SKM-1 (cell line): ENCODE measurements at regions not wholly inside any gene's neighbourhood (a gene's known extent, or its start where the extent isn't known, plus 50 kb on each side); places are given as distances from the start of the nearest gene placed in this dataset.

Source experiments
- DNase-seq: peaks from one replicate; lab custom pipeline; 2025; ENCODE audit not compliant: unreplicated experiment; lab: John Stamatoyannopoulos, UW

- no peak for DNase-seq
Observed at GRCh38 chr18:76255070-76255683, 239.9 kb downstream of the ZNF516 start.

GRCh38 chr18:76252880-76253279, 242.2 kb downstream of the ZNF516 start:
- peak; percentile 9 for DNase-seq

GRCh38 chr18:76252139-76252538, 242.9 kb downstream of the ZNF516 start:
- no peak for DNase-seq

- DNase-seq = no peak
Observed at GRCh38 chr18:76251691-76252090, 243.4 kb downstream of the ZNF516 start.

- DNase-seq = no peak
Observed at GRCh38 chr18:76246590-76246989, 248.5 kb downstream of the ZNF516 start.

- no peak for DNase-seq
Observed at GRCh38 chr18:76234676-76235060, 260.4 kb downstream of the ZNF516 start.

- DNase-seq = no peak
Observed at GRCh38 chr18:76233876-76234675, 261.0 kb downstream of the ZNF516 start.

GRCh38 chr18:76233406-76233805, 261.6 kb downstream of the ZNF516 start:
- no peak for DNase-seq

GRCh38 chr18:76232779-76233178, 262.3 kb downstream of the ZNF516 start:
- DNase-seq = no peak

- DNase-seq = no peak
Observed at GRCh38 chr18:76232010-76232409, 263.0 kb downstream of the ZNF516 start.

GRCh38 chr18:76231402-76231801, 263.6 kb downstream of the ZNF516 start:
- DNase-seq = no peak

GRCh38 chr18:76230791-76231190, 264.3 kb downstream of the ZNF516 start:
- no peak for DNase-seq

- no peak for DNase-seq
Observed at GRCh38 chr18:76228716-76229115, 266.3 kb downstream of the ZNF516 start.

- DNase-seq = no peak
Observed at GRCh38 chr18:76227759-76228158, 267.3 kb downstream of the ZNF516 start.

- no peak for DNase-seq
Observed at GRCh38 chr18:76223403-76223802, 271.6 kb downstream of the ZNF516 start.

GRCh38 chr18:76219023-76219422, 276.0 kb downstream of the ZNF516 start:
- no peak for DNase-seq

- no peak for DNase-seq
Observed at GRCh38 chr18:76216096-76216495, 278.9 kb downstream of the ZNF516 start.

- DNase-seq = no peak
Observed at GRCh38 chr18:76213991-76214390, 281.1 kb downstream of the ZNF516 start.

GRCh38 chr18:76212960-76213359, 282.1 kb downstream of the ZNF516 start:
- no peak for DNase-seq

GRCh38 chr18:76209597-76209996, 285.4 kb downstream of the ZNF516 start:
- no peak for DNase-seq

GRCh38 chr18:76208678-76209306, 286.2 kb downstream of the ZNF516 start:
- DNase-seq = no peak

GRCh38 chr18:76205906-76206305, 289.1 kb downstream of the ZNF516 start:
- DNase-seq = no peak
